DND-41 (cell line): ENCODE measurements at regions not wholly inside any gene's neighbourhood (a gene's known extent, or its start where the extent isn't known, plus 50 kb on each side); places are given as distances from the start of the nearest gene placed in this dataset.

Source experiments
- ATAC-seq: fragments of 200-7000 bp; cut with Tn5 transposase; 3 replicates; pipeline ENCODE4 v1.9.1; 2021; ENCODE audit warnings: low read depth; ENCODE audit not compliant: insufficient read depth
- DNase-seq: peaks from one replicate; pipeline ENCODE4 v3.0.0-alpha.2; 2020
- H2AFZ ChIP-seq: 2 replicates; pipeline ENCODE4 v1.6.0; 2012; ENCODE audit warnings: low read depth, low read length
- H3K27ac ChIP-seq: 2 replicates; pipeline ENCODE4 v1.5.1; 2012; ENCODE audit warnings: low read length, inconsistent platforms
- H3K27me3 ChIP-seq: fragments of 200-600 bp; sonication (generic); 2 replicates; pipeline ENCODE4 v1.6.0; 2012; ENCODE audit warnings: low read length, mild to moderate bottlenecking, inconsistent platforms; ENCODE audit not compliant: insufficient read depth, poor library complexity
- H3K36me3 ChIP-seq: 2 replicates; pipeline ENCODE4 v1.5.1; 2012; ENCODE audit warnings: low read length, inconsistent platforms; ENCODE audit not compliant: insufficient read depth
- H3K4me1 ChIP-seq: 2 replicates; pipeline ENCODE4 v1.5.1; 2012; ENCODE audit warnings: mild to moderate bottlenecking, low read length; ENCODE audit not compliant: insufficient read depth
- H3K4me2 ChIP-seq: 2 replicates; pipeline ENCODE4 v1.6.0; 2012; ENCODE audit warnings: mild to moderate bottlenecking, moderate library complexity, low read length, inconsistent platforms; ENCODE audit not compliant: insufficient read depth
- H3K4me3 ChIP-seq, 2 experiments: fragments of 200-600 bp in 1 of 2; shearing (Covaris generic) in 1 of 2; 2 replicates each; pipeline ENCODE4 v1.5.1; 2012 to 2016; ENCODE audit warnings: inconsistent platforms in 2 of 2, low read length in 2 of 2, mild to moderate bottlenecking in 2 of 2, low read depth in 1 of 2, moderate library complexity in 1 of 2
- H3K79me2 ChIP-seq: 2 replicates; pipeline ENCODE4 v1.6.0; 2012; ENCODE audit warnings: low read length, inconsistent platforms; ENCODE audit not compliant: insufficient read depth
- H3K9ac ChIP-seq: 2 replicates; pipeline ENCODE4 v1.6.0; 2012; ENCODE audit warnings: low read depth, mild to moderate bottlenecking, inconsistent platforms, low read length, moderate library complexity
- H3K9me3 ChIP-seq: 2 replicates; pipeline ENCODE4 v1.5.1; 2012; ENCODE audit warnings: low read length, moderate library complexity, mild to moderate bottlenecking, inconsistent platforms; ENCODE audit not compliant: insufficient read depth, severe bottlenecking
- H4K20me1 ChIP-seq: 2 replicates; pipeline ENCODE4 v1.6.0; 2012; ENCODE audit warnings: low read length; ENCODE audit not compliant: insufficient read depth
- EZH2 ChIP-seq: IDR thresholded peaks from 3 replicates; pipeline ENCODE4 v1.6.1; 2012; ENCODE audit warnings: borderline replicate concordance, low read depth, mild to moderate bottlenecking, moderate library complexity, low read length, inconsistent platforms; ENCODE audit not compliant: severe bottlenecking
- TF ChIP-seq, protein P1 (sequence below): IDR thresholded peaks from 2 replicates; pipeline ENCODE4 v1.5.1; 2012; ENCODE audit warnings: borderline replicate concordance, low read length, moderate library complexity, mild to moderate bottlenecking; ENCODE audit not compliant: poor library complexity, severe bottlenecking; ENCODE audit errors: extremely low read depth

DNA sequence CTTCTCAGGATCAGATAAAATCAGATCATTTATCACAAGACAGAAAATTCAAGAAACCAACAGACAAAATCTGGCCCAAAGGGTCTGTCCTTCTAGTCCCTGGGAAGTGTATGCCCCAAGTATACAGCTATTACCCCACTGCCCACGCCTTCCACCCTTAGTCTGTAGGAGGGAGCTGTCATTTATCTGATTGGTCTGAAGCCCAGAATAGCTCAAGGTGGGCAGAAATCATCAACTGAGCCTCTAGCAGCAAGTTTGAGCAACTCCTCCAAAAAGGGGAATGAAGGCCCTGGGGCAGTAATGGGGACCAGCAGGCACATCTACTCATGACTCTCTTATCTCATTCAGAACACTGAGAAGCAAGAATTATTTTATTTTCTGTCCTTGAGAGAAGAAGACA, 126.9 kb downstream of the MATN1 start:
- Histone ChIP-seq H3K9ac (no peak overlapping the region), H3K4me3 (no peak overlapping the region), H3K4me2 (no peak overlapping the region), H2AFZ (no peak overlapping the region), H3K79me2 (no peaks in the 10 kb centered on the region), H3K27me3 (peaks cover 16% of the 10 kb centered on the region), H4K20me1 (no peaks in the 10 kb centered on the region), H3K4me1 (no peaks in the 10 kb centered on the region), H3K27ac (no peak overlapping the region), H3K9me3 (no peaks in the 10 kb centered on the region), H3K36me3 (no peaks in the 10 kb centered on the region)
- TF ChIP-seq, protein P1, sequence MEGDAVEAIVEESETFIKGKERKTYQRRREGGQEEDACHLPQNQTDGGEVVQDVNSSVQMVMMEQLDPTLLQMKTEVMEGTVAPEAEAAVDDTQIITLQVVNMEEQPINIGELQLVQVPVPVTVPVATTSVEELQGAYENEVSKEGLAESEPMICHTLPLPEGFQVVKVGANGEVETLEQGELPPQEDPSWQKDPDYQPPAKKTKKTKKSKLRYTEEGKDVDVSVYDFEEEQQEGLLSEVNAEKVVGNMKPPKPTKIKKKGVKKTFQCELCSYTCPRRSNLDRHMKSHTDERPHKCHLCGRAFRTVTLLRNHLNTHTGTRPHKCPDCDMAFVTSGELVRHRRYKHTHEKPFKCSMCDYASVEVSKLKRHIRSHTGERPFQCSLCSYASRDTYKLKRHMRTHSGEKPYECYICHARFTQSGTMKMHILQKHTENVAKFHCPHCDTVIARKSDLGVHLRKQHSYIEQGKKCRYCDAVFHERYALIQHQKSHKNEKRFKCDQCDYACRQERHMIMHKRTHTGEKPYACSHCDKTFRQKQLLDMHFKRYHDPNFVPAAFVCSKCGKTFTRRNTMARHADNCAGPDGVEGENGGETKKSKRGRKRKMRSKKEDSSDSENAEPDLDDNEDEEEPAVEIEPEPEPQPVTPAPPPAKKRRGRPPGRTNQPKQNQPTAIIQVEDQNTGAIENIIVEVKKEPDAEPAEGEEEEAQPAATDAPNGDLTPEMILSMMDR = no peak
- TF ChIP-seq EZH2 = no peak
- DNase-seq (no peak), ATAC-seq (no peak)

DNA sequence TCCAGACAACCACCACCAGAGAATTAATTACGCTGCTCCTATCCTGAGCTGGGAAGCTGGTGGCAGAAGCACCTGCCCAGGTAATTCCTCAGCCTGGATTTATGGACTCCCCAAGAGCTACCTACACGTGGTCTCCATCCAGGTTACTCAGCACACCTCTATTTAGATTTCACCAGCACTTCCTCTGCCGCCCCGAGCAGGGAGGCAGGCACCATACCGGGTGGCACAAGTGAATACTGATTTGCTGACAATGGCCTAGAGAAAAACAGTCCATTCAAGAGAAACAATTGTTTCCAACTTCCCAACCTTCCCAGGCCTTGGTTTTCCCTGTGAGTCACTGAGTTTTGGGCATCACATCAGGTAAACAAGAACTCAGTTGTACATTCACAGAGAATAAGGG, 134.3 kb downstream of the MATN1 start:
- H3K36me3 ChIP-seq = no peaks in the 10 kb centered on the region
- H3K4me2 ChIP-seq = no peak overlapping the region
- no peak for TF ChIP-seq EZH2
- TF ChIP-seq, protein P1 = no peak
- H3K4me1 ChIP-seq = no peaks in the 10 kb centered on the region
- H3K27ac ChIP-seq = no peak overlapping the region
- no peaks in the 10 kb centered on the region for H3K79me2 ChIP-seq
- H3K4me3 ChIP-seq = no peak overlapping the region
- ATAC-seq (no peak), DNase-seq (no peak)
- peaks cover 6% of the 10 kb centered on the region for H3K27me3 ChIP-seq
- no peak overlapping the region for H3K9ac ChIP-seq
- H3K9me3 ChIP-seq = no peaks in the 10 kb centered on the region
- no peaks in the 10 kb centered on the region for H4K20me1 ChIP-seq
- no peak overlapping the region for H2AFZ ChIP-seq

DNA sequence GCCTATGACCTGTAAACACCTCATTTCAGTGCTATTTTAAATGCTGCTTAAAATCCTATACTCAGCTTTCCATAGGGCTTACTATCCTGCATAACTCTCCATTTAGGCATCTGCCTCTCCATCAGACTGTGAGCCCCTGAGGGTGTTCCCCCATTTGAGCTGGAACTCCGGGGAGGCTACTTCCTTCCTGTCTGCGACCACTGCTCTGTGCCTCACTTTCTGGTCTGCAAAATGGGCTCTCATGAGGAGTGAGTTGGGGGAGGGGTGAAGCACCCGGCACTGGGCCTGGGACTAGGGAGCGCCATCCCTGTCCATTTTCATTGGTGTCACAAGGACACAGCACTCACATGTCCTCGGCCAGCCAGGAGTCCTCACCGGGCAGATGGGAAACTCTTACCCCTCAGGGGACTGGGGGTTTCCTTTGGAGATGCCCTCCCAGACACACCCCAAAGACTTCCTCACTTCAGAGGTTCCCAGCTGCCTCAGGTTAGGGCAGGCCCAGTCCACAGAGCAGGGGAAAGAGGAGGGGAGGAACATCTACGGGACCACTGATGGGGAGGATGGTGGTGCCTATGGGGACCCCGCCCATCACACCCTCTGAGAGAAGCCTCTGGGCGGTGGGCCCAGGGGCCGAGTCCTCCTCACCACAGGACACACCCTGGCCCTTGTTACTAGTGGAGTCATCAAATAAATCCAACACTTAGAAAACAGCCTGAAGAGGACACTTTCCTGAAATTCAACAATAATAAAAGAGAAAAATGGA, 134.9 kb downstream of the MATN1 start:
- no peak overlapping the region for H3K27ac ChIP-seq
- ATAC-seq = no peak

More for the DNA sequence above, 134.9 kb downstream of the MATN1 start:
- Histone ChIP-seq H3K9ac (no peak overlapping the region), H4K20me1 (no peaks in the 10 kb centered on the region), H3K9me3 (no peaks in the 10 kb centered on the region), H3K27me3 (peaks cover 6% of the 10 kb centered on the region), H3K4me2 (no peak overlapping the region), H2AFZ (no peak overlapping the region), H3K79me2 (no peaks in the 10 kb centered on the region), H3K4me1 (no peaks in the 10 kb centered on the region), H3K4me3 (no peak overlapping the region), H3K36me3 (no peaks in the 10 kb centered on the region)
- DNase-seq = no peak
- no peak for TF ChIP-seq EZH2
- TF ChIP-seq, protein P1 = no peak
